ENCODE measurements at regions not wholly inside any gene's neighbourhood (a gene's known extent, or its start where the extent isn't known, plus 50 kb on each side); places are given as distances from the start of the nearest gene placed in this dataset.

DNA sequence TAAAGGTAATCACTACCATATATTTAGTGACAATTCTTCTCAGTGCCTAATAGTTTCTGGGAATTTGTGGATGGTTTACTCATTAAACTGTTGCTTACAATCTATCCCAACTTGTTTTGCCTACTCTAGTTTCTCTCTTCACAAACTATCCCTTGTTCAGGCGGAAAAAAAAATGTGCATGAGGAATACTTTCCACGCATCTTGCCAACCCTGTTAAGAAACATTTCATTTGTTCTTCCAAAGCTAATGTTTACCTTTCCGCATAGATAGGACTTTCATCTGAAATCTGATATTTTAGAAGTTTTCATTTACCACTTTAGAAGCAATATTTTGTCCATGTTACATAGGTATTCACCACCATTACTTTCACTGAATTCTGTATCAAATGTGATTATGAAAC, 191.9 kb downstream of the MDFIC start (continued):
- TF ChIP-seq CHD7 (IDR thresholded peaks at IDR 0.05; ENCODE audit: insufficient replicate concordance, low read length): no peak
- TF ChIP-seq RXRA (IDR thresholded peaks at IDR 0.05; ENCODE audit: insufficient read depth, low read depth, low read length): no peak
